ENCODE measurements at regions not wholly inside any gene's neighbourhood (a gene's known extent, or its start where the extent isn't known, plus 50 kb on each side); places are given as distances from the start of the nearest gene placed in this dataset.

GRCh38 chr21:25449950-25450349, 157.3 kb downstream of the MRPL39 start:
- TF ChIP-seq EZH2 (IDR thresholded peaks at IDR 0.05): no peak
- TF ChIP-seq POLR2AphosphoS5 (IDR thresholded peaks at IDR 0.05; ENCODE audit: borderline replicate concordance, low read depth, low read length): no peak
- TF ChIP-seq FOXP2 (optimal IDR thresholded peaks at IDR 0.05; ENCODE audit: control extremely low read depth, extremely low read length, insufficient read depth): no peak

All from SK-N-MC (cell line).